ENCODE measurements at regions not wholly inside any gene's neighbourhood (a gene's known extent, or its start where the extent isn't known, plus 50 kb on each side); places are given as distances from the start of the nearest gene placed in this dataset.

GRCh38 chr13:107608736-107609135 lies 606.6 kb downstream of the LIG4 start:
- TF ChIP-seq CTCF (IDR thresholded peaks at IDR 0.05; ENCODE audit: insufficient read depth, low read length, poor library complexity, severe bottlenecking) (no peak), EZH2phosphoT487 (conservative IDR thresholded peaks at IDR 0.05; ENCODE audit: low read length) (no peak)

Data from SU-DHL-6 (cell line).